GM21529 (cell line): ENCODE measurements at regions not wholly inside any gene's neighbourhood (a gene's known extent, or its start where the extent isn't known, plus 50 kb on each side); places are given as distances from the start of the nearest gene placed in this dataset.
"Not testable (repeated sequence)": the region's sequence is repeated elsewhere in the genome, so short reads cannot be mapped to it uniquely, and the experiment has no call there.

Source experiments
- ATAC-seq: cut with Tn5 transposase; IDR thresholded peaks from one replicate; pipeline ENCODE4 v1.9.1; 2021; ENCODE audit not compliant: unreplicated experiment

DNA sequence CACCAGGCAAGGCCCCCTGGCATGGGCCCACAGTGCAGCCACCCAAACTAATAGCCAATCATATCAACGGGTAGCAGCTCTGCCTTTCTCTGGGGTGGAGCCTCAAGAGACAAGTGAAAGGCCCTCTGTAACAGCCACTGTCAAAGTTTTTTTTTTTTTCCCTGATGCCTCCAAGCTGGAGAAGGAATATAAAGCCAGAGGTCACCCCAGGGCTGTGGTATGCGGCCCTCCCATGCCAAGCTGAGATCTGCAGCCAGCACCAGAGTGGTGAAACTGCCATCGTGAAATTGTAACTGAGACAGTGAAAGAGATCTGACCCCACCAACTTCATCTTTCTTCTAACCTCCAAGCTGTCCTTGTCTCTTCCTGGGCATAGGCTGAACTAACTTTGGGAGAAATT lies 407.0 kb downstream of the KLHL4 start:
- ATAC-seq = no peak

DNA sequence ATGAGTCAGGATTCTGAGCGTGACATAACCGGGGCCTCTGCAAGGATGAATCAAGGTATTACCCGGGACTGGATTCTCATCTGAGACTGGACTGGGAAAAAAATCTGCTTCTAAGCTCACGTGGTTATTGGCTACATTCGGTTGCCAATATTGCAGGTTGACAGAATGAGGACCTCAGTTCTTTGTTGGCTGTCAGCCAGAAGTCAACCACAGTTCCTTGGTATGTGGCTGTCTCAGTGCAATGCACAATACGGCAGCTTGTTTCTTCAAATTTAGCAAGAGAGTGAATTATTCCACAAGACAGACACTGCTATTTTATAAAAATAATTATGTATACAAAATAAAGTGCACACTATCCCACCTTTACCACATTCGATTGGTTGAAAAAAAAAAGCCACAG lies 424.2 kb downstream of the KLHL4 start:
- ATAC-seq = no peak

DNA sequence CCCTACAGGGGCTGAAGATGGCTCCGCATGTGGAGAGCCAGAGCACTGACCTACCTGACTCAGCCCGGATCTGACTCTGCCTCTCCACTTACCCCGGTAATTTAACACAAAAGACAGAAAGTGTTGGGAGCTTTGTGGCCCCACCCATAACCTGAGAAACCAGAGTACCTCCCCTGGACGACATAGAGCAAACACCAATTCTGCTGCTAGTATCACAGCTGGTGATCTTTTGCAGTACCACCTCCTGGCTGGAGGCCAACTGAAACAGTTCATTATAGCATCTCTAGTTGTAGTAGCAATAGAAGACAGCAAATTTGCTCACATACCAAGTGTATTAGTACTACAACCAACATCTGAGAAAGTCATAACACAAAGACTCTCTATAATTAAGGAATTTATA lies 443.9 kb downstream of the KLHL4 start:
- ATAC-seq = no peak

DNA sequence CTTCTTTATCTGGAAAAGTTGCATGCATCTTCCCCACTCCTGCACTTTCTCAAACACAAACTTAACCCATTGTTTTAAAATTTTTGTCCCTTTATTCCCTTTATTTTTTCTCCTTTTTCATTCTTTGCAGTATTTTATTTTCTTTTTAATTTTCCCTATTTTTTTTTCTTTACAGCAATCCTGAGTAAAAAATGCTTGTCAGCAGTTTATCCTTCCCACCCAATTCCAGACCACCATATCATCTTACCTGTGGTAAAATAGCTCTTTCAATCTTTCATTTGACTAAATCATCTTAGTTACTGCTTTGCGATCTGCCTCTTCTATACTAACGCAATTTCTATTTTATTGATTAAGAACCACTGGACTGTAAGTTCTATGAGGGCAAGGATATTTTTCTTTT lies 450.5 kb downstream of the KLHL4 start:
- ATAC-seq = no peak

DNA sequence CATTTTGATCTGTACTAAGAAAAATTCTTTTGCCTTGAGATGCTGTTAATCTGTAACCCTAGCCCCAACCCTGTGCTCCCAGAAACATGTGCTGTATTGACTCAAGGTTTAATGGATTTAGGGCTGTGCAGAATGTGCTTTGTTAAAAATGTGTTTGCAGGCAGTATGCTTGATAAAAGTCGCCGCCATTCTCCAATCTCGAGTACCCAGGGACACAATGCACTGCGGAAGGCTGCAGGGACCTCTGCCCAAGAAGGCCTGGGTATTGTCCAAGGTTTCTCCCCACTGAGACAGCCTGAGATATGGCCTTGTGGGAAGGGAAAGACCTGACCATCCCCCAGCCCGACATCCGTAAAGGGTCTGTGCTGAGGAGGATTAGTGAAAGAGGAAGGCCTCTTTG lies 454.5 kb downstream of the KLHL4 start:
- not testable (repeated sequence) for ATAC-seq

DNA sequence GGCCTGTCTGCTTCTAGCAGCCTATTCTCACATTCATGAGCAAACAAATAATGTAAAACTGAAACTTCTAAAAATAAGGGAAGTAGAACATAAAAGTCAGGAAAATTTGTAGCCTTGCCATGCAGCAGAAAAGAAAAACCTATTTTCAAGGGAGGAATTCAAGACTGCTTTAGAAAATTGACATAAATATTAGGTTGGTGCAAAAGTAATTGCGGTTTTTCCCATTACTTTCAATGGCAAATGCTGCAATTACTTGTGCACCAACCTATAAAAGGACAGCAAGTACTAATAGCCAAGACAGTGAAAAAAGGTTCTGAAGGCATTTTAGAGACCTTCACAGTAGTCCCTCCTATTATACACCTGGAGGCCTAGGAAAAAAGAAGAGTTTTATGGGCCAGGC lies 457.8 kb downstream of the KLHL4 start:
- no peak for ATAC-seq

DNA sequence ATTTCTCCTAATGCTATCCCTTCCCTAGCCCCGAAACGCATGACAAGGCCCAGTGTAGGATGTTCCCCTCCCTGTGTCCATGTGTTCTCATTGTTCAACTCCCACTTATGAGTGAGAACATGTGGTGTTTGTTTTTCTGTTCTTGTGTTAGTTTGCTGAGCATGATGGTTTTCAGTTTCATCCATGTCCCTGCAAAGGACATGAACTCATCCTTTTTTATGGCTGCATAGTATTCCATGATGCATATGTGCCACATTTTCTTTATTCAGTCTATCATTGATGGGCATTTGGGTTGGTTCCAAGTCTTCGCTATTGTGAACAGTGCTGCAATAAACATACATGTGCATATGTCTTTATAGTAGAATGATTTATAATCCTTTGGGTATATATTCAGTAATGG lies 490.3 kb downstream of the KLHL4 start:
- ATAC-seq = not testable (repeated sequence)

DNA sequence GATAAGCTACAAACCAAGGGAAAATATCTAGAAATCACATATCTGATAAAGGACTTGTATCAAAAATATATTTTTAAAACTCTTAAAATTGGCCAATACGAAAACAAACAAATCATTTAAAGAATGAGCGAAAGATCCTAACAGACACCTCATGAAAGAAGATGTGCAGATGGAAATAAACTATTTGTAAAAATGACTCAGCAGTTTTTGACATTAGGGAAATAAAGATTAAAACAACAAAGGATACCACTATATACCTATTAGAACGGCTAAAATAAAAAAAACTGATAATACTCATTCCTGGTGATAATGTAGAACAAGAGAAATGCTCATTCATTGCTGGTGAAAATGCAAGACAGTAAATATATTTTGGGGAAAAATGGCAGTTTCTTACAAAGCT lies 506.4 kb downstream of the KLHL4 start:
- no peak for ATAC-seq

DNA sequence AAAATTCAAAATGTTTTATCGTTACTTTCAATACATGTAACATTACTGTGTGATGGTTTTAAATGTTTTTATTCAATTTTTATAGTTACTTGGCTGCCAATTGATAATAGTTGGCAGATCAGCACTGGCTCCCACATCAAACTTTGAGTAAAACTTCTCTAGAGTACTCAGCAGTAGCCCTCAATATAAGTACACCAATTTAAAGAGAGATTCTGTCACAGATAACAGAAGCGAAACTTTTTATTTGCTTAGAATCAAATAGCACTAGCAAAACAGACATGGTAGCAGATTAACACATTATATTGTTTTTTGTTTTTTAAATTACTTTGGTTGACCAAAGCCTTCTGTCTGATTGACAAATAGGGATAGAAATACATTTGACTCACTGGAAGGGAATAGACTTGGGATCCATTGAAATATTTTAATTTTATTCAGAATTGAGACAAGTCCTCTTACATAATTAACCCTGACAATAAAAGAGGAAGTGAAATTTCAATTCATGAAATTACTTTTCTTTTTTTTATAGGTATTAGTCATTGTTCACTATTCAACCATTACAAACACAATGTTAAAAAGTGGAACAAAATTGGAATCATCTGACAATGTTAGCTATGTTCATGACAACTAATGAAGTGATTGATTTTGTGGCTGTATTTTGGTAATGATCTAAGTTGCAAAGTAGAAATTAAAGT lies 554.9 kb downstream of the KLHL4 start:
- no peak for ATAC-seq

DNA sequence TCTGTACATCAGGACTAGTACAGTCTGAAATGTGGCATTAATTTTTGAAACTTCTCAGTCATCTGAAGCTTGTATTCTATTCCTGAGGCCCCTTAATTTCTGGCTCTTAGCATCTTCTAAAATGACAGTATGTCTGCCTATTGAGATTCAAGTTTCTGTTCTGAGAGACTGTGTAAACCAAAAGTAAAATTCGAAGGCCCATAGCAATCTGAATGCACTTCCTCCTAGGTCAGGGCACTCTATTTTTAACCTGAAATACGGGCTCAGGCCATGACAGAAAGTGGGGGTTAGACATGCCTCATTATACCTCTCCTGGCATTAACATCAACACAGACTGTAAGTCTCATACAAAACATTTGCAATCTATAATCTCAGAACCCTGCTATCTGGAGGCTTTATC lies 584.4 kb downstream of the KLHL4 start:
- ATAC-seq = no peak

DNA sequence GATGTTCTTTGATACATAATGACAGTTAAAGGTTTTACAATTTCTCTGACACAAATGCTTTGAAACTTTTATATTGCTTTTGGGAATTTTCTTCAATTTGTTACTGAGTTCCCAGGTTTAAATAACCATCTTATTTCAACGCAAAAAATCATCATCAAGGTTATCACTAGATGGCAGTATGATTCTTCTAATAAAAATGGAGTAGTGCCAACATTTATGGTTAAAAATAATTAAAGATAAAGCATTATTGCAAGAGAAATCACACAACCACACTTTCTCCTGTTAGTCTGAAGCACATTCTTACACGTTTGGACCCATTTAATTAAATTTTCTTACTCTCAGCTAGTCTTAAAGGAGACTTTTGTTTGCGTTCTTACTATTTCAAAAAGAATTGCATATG lies 611.3 kb upstream of the CPXCR1 start:
- ATAC-seq = no peak

DNA sequence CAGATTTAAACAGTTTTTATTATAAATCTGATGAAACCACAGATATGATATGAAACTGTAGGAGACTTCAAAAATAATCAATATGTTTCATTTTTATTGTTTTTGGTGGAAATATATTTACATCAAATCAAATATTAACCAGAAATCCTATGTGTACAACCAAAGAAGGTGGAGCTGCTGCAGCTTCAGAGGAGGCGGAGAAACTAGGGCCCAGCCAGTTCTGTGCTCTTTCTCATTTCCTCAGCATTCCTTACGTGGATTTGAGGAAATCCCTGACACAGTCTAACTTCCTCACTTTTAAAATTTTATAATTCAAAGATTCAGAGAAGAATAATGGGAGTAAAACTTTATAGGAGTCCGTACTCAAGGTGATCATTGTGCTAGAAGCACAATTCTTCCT lies 610.7 kb upstream of the CPXCR1 start:
- no peak for ATAC-seq

DNA sequence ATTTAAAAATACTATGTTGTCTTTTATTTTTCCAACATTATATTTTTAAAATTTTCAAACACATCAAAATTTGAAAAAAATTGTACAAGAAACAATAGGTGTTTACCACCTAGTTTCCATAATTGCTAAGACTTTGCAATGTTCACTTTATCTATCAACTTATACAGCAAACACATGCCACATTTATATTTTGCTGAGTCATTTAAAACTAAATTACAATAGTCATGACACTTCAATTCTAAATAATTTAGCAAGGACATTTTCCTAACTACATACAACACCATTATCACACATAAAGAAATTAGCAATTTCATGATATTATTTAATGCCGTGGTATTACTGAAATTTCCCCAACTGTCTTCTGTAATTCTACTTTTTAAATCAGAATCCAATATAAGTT lies 600.4 kb upstream of the CPXCR1 start:
- ATAC-seq = no peak

DNA sequence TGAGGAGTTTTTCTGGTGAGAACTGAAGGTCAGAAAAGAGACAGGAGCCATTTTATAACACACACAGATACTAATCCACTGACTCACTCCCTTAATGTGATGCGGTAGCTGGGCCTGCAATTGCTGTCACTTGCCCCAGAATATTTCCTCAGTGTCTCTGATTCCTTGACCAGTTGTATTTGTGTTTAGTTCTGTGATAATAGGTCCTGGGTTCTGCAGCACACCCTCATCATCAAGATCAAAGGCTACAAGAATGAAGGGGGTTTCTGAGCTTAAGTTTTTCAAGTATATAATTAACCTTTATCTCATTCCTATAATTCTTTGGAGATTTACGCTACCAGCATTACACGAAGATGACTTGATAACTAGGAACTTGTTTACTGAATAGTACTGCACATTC lies 576.5 kb upstream of the CPXCR1 start:
- ATAC-seq = no peak

DNA sequence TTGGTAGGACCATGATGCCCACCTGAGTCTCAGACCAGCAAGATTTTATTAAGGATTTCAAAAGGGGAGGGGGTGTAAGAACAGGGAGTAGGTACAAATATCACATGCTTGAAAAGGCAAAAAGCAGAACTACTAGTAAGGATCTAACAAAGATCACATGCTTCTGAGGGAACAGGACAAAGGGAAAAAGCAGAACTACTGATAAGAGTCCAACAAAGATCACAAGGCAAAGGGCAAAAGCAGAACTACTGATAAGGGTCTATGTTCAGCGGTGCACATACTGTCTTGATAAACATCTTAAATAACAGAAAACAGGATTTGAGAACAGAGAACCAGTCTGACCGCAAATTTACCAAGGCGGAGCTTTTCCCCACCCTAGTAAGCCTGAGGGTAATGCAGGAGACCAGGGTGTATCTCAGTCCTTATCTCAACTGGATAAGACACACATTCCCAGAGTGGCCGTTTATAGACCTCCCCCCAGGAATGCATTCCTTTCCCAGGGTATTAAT lies 573.0 kb upstream of the CPXCR1 start:
- not testable (repeated sequence) for ATAC-seq

DNA sequence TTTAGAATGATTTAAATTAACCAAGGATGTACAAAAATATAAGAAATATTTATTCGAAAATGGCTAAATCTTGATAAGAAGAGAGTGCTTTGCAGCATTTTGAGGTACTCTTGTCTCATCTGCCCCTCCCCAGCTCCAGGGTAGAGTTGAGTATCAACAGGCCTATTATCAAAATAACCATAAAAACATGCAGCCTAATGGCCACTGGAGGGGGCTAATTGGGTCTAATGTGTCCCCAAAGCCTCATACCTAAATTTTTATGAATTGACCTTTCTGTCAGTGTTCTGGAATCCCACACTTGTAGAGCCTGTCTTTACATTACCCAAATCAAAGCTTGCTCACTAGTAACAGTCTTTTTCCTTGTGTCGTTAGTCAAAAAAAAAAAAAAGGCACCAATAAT lies 544.9 kb upstream of the CPXCR1 start:
- no peak for ATAC-seq

DNA sequence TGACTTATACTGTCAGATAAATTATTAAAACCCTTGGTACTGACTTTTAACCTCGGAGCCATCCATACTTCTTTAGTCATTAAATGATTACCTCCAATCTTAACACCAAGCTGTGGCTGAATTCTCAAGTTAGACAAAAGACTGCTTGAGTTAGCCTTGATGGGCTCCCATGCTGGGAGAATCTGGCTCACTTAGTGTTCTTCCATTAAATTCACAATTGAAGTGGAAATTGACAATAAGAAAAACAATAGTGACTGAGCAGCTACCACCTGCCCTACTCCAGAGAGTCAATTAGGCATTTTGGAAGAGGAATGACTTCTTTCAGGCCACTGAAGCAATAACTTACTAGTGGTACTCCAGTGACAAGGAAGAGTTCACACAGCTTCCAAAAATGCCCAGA lies 503.0 kb upstream of the CPXCR1 start:
- no peak for ATAC-seq

DNA sequence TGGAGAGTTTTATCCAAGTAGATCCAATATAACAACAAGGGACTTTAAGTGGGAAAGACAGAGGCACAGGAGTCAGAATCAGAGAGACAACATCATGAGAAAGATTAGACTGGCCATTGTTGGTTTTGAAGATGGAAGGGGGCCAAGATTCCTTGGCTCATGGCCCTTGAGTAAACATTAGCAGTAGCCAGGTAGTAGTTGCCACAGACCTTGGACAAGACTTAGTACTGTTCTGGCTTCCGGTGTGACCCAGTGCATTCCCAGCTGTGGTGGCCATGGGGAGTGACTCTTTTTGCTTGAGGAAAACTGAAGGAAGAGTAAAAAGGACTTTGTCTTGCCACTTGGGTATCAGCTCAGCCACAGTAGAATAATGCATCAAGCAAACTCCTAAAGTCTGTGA lies 462.2 kb upstream of the CPXCR1 start:
- no peak for ATAC-seq

DNA sequence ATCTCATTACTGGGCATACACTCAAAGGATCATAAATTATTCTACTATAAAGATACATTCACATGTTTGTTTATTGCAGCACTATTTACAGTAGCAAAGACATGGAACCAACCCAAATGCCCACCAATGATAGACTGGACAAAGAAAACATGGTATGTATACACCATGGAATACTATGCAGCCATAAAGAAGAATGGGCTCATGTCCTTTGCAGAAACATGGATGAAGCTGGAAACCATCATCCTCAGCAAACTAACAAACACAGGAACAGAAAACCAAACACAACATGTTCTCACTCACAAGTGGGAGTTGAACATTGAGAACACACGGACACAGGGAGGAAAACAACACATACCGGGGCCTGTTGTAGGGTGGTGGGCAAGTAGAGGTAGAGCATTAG lies 433.1 kb upstream of the CPXCR1 start:
- ATAC-seq = not testable (repeated sequence)

DNA sequence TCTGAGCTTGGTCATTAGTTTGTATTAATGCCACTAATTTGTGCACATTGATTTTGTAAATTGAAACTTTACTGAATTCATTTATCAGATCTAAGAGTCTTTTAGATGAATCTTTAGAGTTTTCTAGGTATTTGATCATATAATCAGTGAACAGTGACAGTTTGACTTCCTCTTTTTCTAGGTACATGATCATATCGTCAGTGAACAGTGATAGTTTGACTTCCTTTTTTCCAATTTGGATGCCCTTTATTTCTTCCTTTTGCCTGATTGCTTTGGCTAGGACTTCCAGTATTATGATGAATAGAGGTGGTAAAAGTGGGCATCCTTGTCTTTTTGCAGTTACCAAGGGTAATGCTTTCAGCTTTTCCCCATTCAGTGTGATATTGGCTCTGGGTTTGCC lies 421.4 kb upstream of the CPXCR1 start:
- no peak for ATAC-seq

DNA sequence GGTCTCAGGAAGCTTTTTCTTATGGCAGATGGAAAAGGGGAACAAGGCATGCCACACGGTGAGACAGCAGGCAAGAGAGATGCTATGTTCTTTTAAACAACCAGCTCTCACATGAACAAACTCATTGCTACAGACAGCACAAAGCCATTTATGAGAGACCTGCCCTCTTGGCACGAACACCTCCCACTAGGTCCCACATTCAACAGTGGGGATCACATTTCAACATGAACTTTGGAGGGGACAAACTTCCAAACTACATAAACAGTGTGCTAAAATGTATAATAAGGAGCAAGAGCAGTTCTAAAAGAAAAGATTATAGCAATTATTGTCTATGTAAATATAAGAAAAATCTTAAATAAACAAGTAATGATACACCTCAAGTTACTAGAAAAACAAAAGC lies 391.8 kb upstream of the CPXCR1 start:
- ATAC-seq = no peak

DNA sequence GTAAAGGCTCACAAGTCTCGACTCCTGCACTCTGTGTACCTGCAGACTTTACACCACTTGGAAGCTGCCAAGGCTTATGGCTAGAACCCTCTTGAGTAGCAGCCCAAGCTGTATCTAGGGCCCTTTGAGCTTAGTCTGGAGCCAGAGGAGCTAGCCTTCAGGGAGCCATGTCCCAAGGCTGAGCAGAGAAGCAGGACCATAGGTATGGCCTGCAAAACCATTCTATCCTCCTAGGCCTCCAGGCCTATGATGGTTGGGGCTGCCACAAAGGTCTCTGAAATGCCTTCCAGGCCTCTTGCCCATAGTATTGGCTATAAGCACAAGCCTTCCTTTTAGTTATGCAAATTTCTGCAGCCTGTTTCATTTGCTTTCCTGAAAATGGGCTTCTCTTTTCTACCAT lies 380.7 kb upstream of the CPXCR1 start:
- ATAC-seq = no peak

DNA sequence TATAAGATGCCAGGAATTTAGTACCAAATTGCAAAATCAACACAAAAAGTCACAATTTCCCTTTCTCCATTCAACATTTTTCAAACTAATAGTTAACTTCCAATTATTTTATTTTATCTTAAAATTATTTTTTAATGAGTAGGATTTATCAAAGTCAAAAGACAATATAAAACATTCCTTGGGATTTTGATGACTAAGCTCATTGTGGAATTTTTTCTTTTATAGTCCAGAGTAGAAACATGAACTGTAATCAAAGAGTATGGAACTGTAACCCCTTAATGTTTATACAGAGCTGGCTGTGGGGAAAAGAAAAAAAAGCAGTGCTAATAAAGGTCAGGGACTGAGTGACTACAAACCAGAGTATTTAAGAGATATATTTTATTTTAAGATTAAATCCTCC lies 368.6 kb upstream of the CPXCR1 start:
- no peak for ATAC-seq
